ENCODE measurements at regions not wholly inside any gene's neighbourhood (a gene's known extent, or its start where the extent isn't known, plus 50 kb on each side); places are given as distances from the start of the nearest gene placed in this dataset.
"Not testable (repeated sequence)": the region's sequence is repeated elsewhere in the genome, so short reads cannot be mapped to it uniquely, and the experiment has no call there.

- DNase-seq (ENCODE audit: low spot score in 2 of 2) (no peak), FAIRE-seq (no peak)
These were observed 64.3 kb upstream of the RBM19 start for GRCh38 chr12:114030451-114030850.

- FAIRE-seq: no peak
- DNase-seq (ENCODE audit: low spot score in 2 of 2): no peak
These were observed 60.7 kb upstream of the RBM19 start for GRCh38 chr12:114026805-114027204.

- FAIRE-seq: no peak
These were observed 59.8 kb upstream of the RBM19 start for GRCh38 chr12:114025935-114026334.

GRCh38 chr12:114022081-114022480, 56.0 kb upstream of the RBM19 start:
- not testable (repeated sequence) for DNase-seq (ENCODE audit: low spot score in 2 of 2); FAIRE-seq

More at GRCh38 chr12:114025935-114026334, 59.8 kb upstream of the RBM19 start:
- no peak for DNase-seq (ENCODE audit: low spot score in 2 of 2)

GRCh38 chr12:114018669-114019068, 52.5 kb upstream of the RBM19 start:
- FAIRE-seq (no peak), DNase-seq (ENCODE audit: low spot score in 2 of 2) (no peak)
